ENCODE measurements at regions not wholly inside any gene's neighbourhood (a gene's known extent, or its start where the extent isn't known, plus 50 kb on each side); places are given as distances from the start of the nearest gene placed in this dataset.
"Not testable (repeated sequence)": the region's sequence is repeated elsewhere in the genome, so short reads cannot be mapped to it uniquely, and the experiment has no call there.

DNA sequence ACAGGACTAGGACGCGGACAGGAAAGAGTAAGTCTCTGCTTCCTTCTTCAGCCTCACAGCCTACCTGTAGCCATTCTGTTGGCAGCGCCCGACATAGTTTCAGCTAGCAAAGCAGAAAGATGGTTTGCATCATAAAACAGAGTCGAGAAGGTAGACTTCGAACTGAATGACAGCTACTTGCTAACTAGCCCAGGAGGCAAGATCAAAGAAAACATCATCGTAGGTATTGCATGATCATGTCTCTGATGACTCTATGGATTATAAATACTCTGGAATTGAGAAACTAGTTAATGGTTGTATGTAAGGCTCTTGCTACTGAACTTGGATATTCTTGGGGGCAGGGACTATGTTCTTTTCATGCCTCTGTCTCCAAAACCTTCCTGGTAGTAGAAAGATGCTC lies 333.1 kb upstream of the KLF3 start:
- TF ChIP-seq, protein P1, sequence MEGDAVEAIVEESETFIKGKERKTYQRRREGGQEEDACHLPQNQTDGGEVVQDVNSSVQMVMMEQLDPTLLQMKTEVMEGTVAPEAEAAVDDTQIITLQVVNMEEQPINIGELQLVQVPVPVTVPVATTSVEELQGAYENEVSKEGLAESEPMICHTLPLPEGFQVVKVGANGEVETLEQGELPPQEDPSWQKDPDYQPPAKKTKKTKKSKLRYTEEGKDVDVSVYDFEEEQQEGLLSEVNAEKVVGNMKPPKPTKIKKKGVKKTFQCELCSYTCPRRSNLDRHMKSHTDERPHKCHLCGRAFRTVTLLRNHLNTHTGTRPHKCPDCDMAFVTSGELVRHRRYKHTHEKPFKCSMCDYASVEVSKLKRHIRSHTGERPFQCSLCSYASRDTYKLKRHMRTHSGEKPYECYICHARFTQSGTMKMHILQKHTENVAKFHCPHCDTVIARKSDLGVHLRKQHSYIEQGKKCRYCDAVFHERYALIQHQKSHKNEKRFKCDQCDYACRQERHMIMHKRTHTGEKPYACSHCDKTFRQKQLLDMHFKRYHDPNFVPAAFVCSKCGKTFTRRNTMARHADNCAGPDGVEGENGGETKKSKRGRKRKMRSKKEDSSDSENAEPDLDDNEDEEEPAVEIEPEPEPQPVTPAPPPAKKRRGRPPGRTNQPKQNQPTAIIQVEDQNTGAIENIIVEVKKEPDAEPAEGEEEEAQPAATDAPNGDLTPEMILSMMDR (IDR thresholded peaks at IDR 0.05; ENCODE audit: borderline replicate concordance, extremely low read depth, insufficient read depth) = no peak
- no peak overlapping the region for H3K9ac ChIP-seq (ENCODE audit: low read length in 3 of 3)
- intact Hi-C loops (cut with DNase I) = no loop called here
- H3K27ac ChIP-seq (ENCODE audit: low read depth in 2 of 2, low read length in 2 of 2) = no peak overlapping the region
- H3K4me3 ChIP-seq (ENCODE audit: low read length in 3 of 3) = no peak overlapping the region
- no peaks in the 10 kb centered on the region for H3K36me3 ChIP-seq (ENCODE audit: control insufficient read depth in 2 of 3, insufficient read depth in 3 of 3, low read length in 3 of 3)
- H3K9me3 ChIP-seq (ENCODE audit: control insufficient read depth in 2 of 3, insufficient read depth in 1 of 3, low read length in 3 of 3) = no peaks in the 10 kb centered on the region
- no peak for FAIRE-seq
- DNase-seq = no peak
- H3K27me3 ChIP-seq (ENCODE audit: control insufficient read depth, insufficient read depth, low read length) = no peaks in the 10 kb centered on the region
- H3K4me1 ChIP-seq (ENCODE audit: control insufficient read depth in 2 of 3, insufficient read depth in 2 of 3, low read depth in 1 of 3, low read length in 3 of 3) = no peaks in the 10 kb centered on the region

DNA sequence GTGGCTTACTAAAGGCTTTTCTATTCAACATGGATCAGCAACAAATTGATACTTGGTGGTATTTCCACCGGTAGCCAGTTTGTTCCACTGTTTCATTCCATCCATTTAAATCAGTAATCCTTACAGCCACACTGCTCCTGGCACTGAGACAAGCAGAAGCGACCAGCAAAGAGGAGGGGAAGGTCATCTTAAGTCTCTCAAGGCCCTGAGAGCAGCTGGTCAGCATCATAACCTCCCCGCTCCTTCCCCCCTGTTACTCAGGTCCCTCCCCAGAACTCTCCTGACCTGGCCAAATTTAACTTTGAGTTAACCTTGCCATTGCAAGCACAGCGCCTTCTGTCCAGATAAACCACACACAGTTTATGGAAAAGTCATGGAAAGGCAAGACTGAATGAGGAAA lies 331.3 kb upstream of the KLF3 start:
- Histone ChIP-seq H3K27me3 (ENCODE audit: control insufficient read depth, insufficient read depth, low read length) (no peaks in the 10 kb centered on the region), H3K36me3 (ENCODE audit: control insufficient read depth in 2 of 3, insufficient read depth in 3 of 3, low read length in 3 of 3) (no peaks in the 10 kb centered on the region), H3K9me3 (ENCODE audit: control insufficient read depth in 2 of 3, insufficient read depth in 1 of 3, low read length in 3 of 3) (no peaks in the 10 kb centered on the region), H3K9ac (ENCODE audit: low read length in 3 of 3) (no peak overlapping the region), H3K4me3 (ENCODE audit: low read length in 3 of 3) (no peak overlapping the region), H3K4me1 (ENCODE audit: control insufficient read depth in 2 of 3, insufficient read depth in 2 of 3, low read depth in 1 of 3, low read length in 3 of 3) (no peaks in the 10 kb centered on the region), H3K27ac (ENCODE audit: low read depth in 2 of 2, low read length in 2 of 2) (no peak overlapping the region)
- intact Hi-C loops (cut with DNase I) = no loop called here
- no peak for FAIRE-seq
- TF ChIP-seq, protein P1 (IDR thresholded peaks at IDR 0.05; ENCODE audit: borderline replicate concordance, extremely low read depth, insufficient read depth) = no peak
- no peak for DNase-seq

DNA sequence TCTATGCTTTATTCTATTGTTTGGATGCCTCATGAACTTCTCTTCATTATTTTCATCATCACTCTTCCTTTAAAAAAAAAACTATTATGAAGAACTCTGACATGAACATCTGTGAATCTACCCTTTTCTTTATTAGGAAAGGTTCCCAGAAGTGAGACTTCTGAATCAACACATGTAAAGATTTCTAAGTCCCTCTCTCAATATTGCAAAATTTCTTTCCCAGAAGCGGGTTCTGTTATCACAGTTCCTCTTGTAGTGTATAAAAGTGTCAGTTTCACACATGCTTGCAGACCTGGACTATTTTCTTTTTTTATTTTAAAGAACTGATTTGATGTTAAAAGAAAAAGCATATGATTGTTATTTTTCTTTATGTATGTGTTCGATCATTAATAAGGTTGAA lies 330.8 kb upstream of the KLF3 start:
- Histone ChIP-seq H3K27ac (ENCODE audit: low read depth in 2 of 2, low read length in 2 of 2) (no peak overlapping the region), H3K4me3 (ENCODE audit: low read length in 3 of 3) (no peak overlapping the region), H3K27me3 (ENCODE audit: control insufficient read depth, insufficient read depth, low read length) (no peaks in the 10 kb centered on the region), H3K9me3 (ENCODE audit: control insufficient read depth in 2 of 3, insufficient read depth in 1 of 3, low read length in 3 of 3) (no peaks in the 10 kb centered on the region), H3K36me3 (ENCODE audit: control insufficient read depth in 2 of 3, insufficient read depth in 3 of 3, low read length in 3 of 3) (no peaks in the 10 kb centered on the region), H3K4me1 (ENCODE audit: control insufficient read depth in 2 of 3, insufficient read depth in 2 of 3, low read depth in 1 of 3, low read length in 3 of 3) (no peaks in the 10 kb centered on the region), H3K9ac (ENCODE audit: low read length in 3 of 3) (no peak overlapping the region)
- DNase-seq (no peak), FAIRE-seq (no peak)
- intact Hi-C loops (cut with DNase I) = no loop called here
- TF ChIP-seq, protein P1 (IDR thresholded peaks at IDR 0.05; ENCODE audit: borderline replicate concordance, extremely low read depth, insufficient read depth) = no peak

DNA sequence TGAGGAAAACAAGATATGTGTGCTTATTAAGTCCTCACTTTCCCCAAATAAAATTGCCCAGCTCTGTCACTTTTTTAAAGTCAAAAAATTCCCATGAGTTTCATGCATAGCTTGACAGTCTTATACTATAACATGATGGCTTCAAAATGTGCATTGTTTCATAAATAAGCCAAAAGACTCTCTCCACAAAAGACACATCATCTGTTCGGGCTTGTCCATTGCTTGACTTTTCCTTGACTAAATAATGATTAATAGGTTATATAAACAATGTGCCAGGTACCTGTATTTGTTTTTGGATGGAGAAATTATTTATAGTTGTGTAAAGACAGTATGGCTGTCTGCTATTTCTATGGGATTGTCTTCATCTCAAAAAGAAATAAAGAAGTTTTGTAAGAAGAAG lies 329.2 kb upstream of the KLF3 start:
- intact Hi-C loops (cut with DNase I) = no loop called here

DNA sequence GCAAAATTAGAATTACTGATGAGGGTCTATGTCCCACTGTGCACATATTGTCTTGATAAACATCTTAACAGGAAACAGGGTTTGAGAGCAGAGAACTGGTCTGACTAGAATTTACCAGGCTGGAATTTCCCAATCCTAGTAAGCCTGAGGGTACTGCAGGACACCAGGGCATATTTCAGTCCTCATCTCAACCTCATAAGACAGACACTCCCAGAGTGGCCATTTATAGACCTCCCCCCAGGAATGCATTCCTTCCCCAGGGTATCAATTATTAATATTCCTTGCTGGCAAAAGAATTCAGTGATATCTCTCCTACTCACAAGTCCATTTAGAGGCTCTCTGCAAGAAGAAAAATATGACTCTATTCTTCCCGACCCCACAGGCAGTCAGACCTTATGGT lies 325.1 kb upstream of the KLF3 start:
- H3K4me3 ChIP-seq (ENCODE audit: low read length in 3 of 3); H3K9ac ChIP-seq (ENCODE audit: low read length in 3 of 3); H3K27ac ChIP-seq (ENCODE audit: low read depth in 2 of 2, low read length in 2 of 2); intact Hi-C loops (cut with DNase I); H3K4me1 ChIP-seq (ENCODE audit: control insufficient read depth in 2 of 3, insufficient read depth in 2 of 3, low read depth in 1 of 3, low read length in 3 of 3); H3K36me3 ChIP-seq (ENCODE audit: control insufficient read depth in 2 of 3, insufficient read depth in 3 of 3, low read length in 3 of 3); DNase-seq; FAIRE-seq; H3K9me3 ChIP-seq (ENCODE audit: control insufficient read depth in 2 of 3, insufficient read depth in 1 of 3, low read length in 3 of 3); H3K27me3 ChIP-seq (ENCODE audit: control insufficient read depth, insufficient read depth, low read length): not testable (repeated sequence)

More for the DNA sequence above, 329.2 kb upstream of the KLF3 start:
- Histone ChIP-seq H3K9me3 (ENCODE audit: control insufficient read depth in 2 of 3, insufficient read depth in 1 of 3, low read length in 3 of 3) (no peaks in the 10 kb centered on the region), H3K36me3 (ENCODE audit: control insufficient read depth in 2 of 3, insufficient read depth in 3 of 3, low read length in 3 of 3) (no peaks in the 10 kb centered on the region), H3K9ac (ENCODE audit: low read length in 3 of 3) (no peak overlapping the region), H3K27ac (ENCODE audit: low read depth in 2 of 2, low read length in 2 of 2) (no peak overlapping the region), H3K27me3 (ENCODE audit: control insufficient read depth, insufficient read depth, low read length) (no peaks in the 10 kb centered on the region), H3K4me1 (ENCODE audit: control insufficient read depth in 2 of 3, insufficient read depth in 2 of 3, low read depth in 1 of 3, low read length in 3 of 3) (no peaks in the 10 kb centered on the region), H3K4me3 (ENCODE audit: low read length in 3 of 3) (no peak overlapping the region)
- TF ChIP-seq, protein P1 (IDR thresholded peaks at IDR 0.05; ENCODE audit: borderline replicate concordance, extremely low read depth, insufficient read depth) = no peak
- FAIRE-seq (no peak), DNase-seq (no peak)

Data from kidney (tissue), 13 donors.